Endothelial cell (in vitro differentiated cells): ENCODE measurements at regions not wholly inside any gene's neighbourhood (a gene's known extent, or its start where the extent isn't known, plus 50 kb on each side); places are given as distances from the start of the nearest gene placed in this dataset.

ENCODE experiments used
- DNase-seq: peaks from one replicate; pipeline ENCODE4 v3.0.0; 2021; ENCODE audit warnings: low spot score
- H3K27ac Mint-ChIP-seq: one replicate; pipeline ENCODE4 v1.8.0; 2021; ENCODE audit warnings: mixed read lengths, inconsistent platforms; ENCODE audit not compliant: unreplicated experiment
- H3K27me3 Mint-ChIP-seq: one replicate; pipeline ENCODE4 v1.8.0; 2021; ENCODE audit warnings: mild to moderate bottlenecking, moderate library complexity, mixed read lengths, inconsistent platforms; ENCODE audit not compliant: unreplicated experiment
- H3K36me3 Mint-ChIP-seq: one replicate; pipeline ENCODE4 v1.8.0; 2021; ENCODE audit warnings: mild to moderate bottlenecking, low read depth, mixed read lengths, inconsistent platforms; ENCODE audit not compliant: unreplicated experiment
- H3K4me1 Mint-ChIP-seq: one replicate; pipeline ENCODE4 v1.8.0; 2021; ENCODE audit warnings: mild to moderate bottlenecking, mixed read lengths, inconsistent platforms; ENCODE audit not compliant: unreplicated experiment
- H3K4me3 Mint-ChIP-seq: one replicate; pipeline ENCODE4 v1.8.0; 2021; ENCODE audit warnings: mild to moderate bottlenecking, mixed read lengths, inconsistent platforms; ENCODE audit not compliant: unreplicated experiment
- H3K9me3 Mint-ChIP-seq: one replicate; pipeline ENCODE4 v1.8.0; 2021; ENCODE audit warnings: mixed read lengths, inconsistent platforms; ENCODE audit not compliant: unreplicated experiment
- CTCF ChIP-seq: fragments of 200-600 bp; sonication (generic); IDR thresholded peaks from one replicate; pipeline ENCODE4 v1.5.0; 2021; ENCODE audit warnings: antibody characterized with exemption; ENCODE audit not compliant: unreplicated experiment

- Mint-ChIP-seq H3K27me3 (no peaks in the 10 kb centered on the region), H3K36me3 (no peaks in the 10 kb centered on the region), H3K27ac (no peak overlapping the region), H3K9me3 (no peaks in the 10 kb centered on the region), H3K4me1 (no peaks in the 10 kb centered on the region), H3K4me3 (no peak overlapping the region)
- no peak for TF ChIP-seq CTCF
- DNase-seq, result no peak
These were observed 436.2 kb downstream of the SLITRK6 start for GRCh38 chr13:85362980-85363379.

- DNase-seq, result no peak
- Mint-ChIP-seq H3K4me3 (no peak overlapping the region), H3K9me3 (no peaks in the 10 kb centered on the region), H3K27me3 (no peaks in the 10 kb centered on the region), H3K36me3 (no peaks in the 10 kb centered on the region), H3K4me1 (no peaks in the 10 kb centered on the region), H3K27ac (no peak overlapping the region)
- no peak for TF ChIP-seq CTCF
These were observed 452.0 kb downstream of the SLITRK6 start for GRCh38 chr13:85347251-85347650.

GRCh38 chr13:85334187-85334586 is 465.0 kb downstream of the SLITRK6 start:
- H3K27me3 Mint-ChIP-seq, result no peaks in the 10 kb centered on the region
- H3K9me3 Mint-ChIP-seq, result no peaks in the 10 kb centered on the region
- TF ChIP-seq CTCF, result no peak
- H3K27ac Mint-ChIP-seq, result no peak overlapping the region
- DNase-seq, result no peak
- H3K36me3 Mint-ChIP-seq, result no peaks in the 10 kb centered on the region
- peaks cover 6% of the 10 kb centered on the region for H3K4me1 Mint-ChIP-seq
- no peak overlapping the region for H3K4me3 Mint-ChIP-seq

GRCh38 chr13:85333506-85334020 is 465.7 kb downstream of the SLITRK6 start:
- Mint-ChIP-seq H3K27me3 (no peaks in the 10 kb centered on the region), H3K9me3 (no peaks in the 10 kb centered on the region), H3K4me1 (peaks cover 6% of the 10 kb centered on the region), H3K4me3 (no peak overlapping the region), H3K36me3 (no peaks in the 10 kb centered on the region), H3K27ac (no peak overlapping the region)
- DNase-seq, result no peak
- no peak for TF ChIP-seq CTCF

GRCh38 chr13:85332615-85333014 is 466.6 kb downstream of the SLITRK6 start:
- no peaks in the 10 kb centered on the region for H3K27me3 Mint-ChIP-seq
- no peak for DNase-seq

More at GRCh38 chr13:85332615-85333014, 466.6 kb downstream of the SLITRK6 start:
- Mint-ChIP-seq H3K27ac (no peak overlapping the region), H3K9me3 (no peaks in the 10 kb centered on the region), H3K36me3 (no peaks in the 10 kb centered on the region), H3K4me1 (peaks cover 6% of the 10 kb centered on the region), H3K4me3 (no peak overlapping the region)
- TF ChIP-seq CTCF, result no peak
